Activated CD8-positive, alpha-beta T cell treated with anti-CD3 and anti-CD28 coated beads, Interleukin-2, amount 10 ng/mL, durations not matched to agents 7 days and 5 days (primary cell): ENCODE measurements at regions not wholly inside any gene's neighbourhood (a gene's known extent, or its start where the extent isn't known, plus 50 kb on each side); places are given as distances from the start of the nearest gene placed in this dataset.
"Not testable (repeated sequence)": the region's sequence is repeated elsewhere in the genome, so short reads cannot be mapped to it uniquely, and the experiment has no call there.

Experiments used
- ATAC-seq: fragments of 150-1000 bp; cut with Tn5 transposase; one replicate; pipeline ENCODE4 v1.10.0; 2021; ENCODE audit warnings: moderate library complexity
- CTCF ChIA-PET: fragments of 350-600 bp; sonication (Branson Sonifier 250); formaldehyde crosslinking; loops from one replicate; lab custom pipeline; 2021; ENCODE audit warnings: antibody characterized with exemption; lab: Charles Lee
- POLR2A ChIA-PET: fragments of 350-600 bp; sonication (Branson Sonifier 250); formaldehyde crosslinking; loops from one replicate; lab custom pipeline; 2021; ENCODE audit warnings: antibody characterized with exemption; lab: Charles Lee
- DNase-seq: peaks from one replicate; pipeline ENCODE4 v3.0.0-alpha.2; 2020
- H3K27ac Mint-ChIP-seq: one replicate; pipeline ENCODE4 v1.8.0; 2021; ENCODE audit warnings: mild to moderate bottlenecking, mixed read lengths
- H3K27me3 Mint-ChIP-seq: one replicate; pipeline ENCODE4 v1.8.0; 2021; ENCODE audit warnings: low read depth, mixed read lengths
- H3K36me3 Mint-ChIP-seq: one replicate; pipeline ENCODE4 v1.8.0; 2021; ENCODE audit warnings: low read depth, mixed read lengths
- H3K4me1 Mint-ChIP-seq: one replicate; pipeline ENCODE4 v1.8.0; 2021; ENCODE audit warnings: low read depth, mixed read lengths
- H3K4me3 Mint-ChIP-seq: one replicate; pipeline ENCODE4 v1.8.0; 2021; ENCODE audit warnings: mild to moderate bottlenecking, mixed read lengths
- H3K9me3 Mint-ChIP-seq: one replicate; pipeline ENCODE4 v1.8.0; 2022; ENCODE audit warnings: mixed read lengths; ENCODE audit not compliant: insufficient read depth

- Mint-ChIP-seq H3K27me3 (no peaks in the 10 kb centered on the region), H3K36me3 (no peaks in the 10 kb centered on the region), H3K27ac (no peak overlapping the region), H3K9me3 (peaks cover 9% of the 10 kb centered on the region), H3K4me1 (no peaks in the 10 kb centered on the region), H3K4me3 (no peak overlapping the region)
- POLR2A ChIA-PET, result no interaction called here
- no peak for ATAC-seq
- CTCF ChIA-PET, result no interaction called here
- DNase-seq, result no peak
These were observed 191.8 kb downstream of the CGGBP1 start for GRCh38 chr3:87867001-87867400.

GRCh38 chr3:87856126-87856525 lies 202.7 kb downstream of the CGGBP1 start:
- H3K27me3 Mint-ChIP-seq, result no peaks in the 10 kb centered on the region
- no peak overlapping the region for H3K27ac Mint-ChIP-seq
- DNase-seq (no peak), ATAC-seq (no peak)
- POLR2A ChIA-PET, result no interaction called here
- no peaks in the 10 kb centered on the region for H3K9me3 Mint-ChIP-seq
- H3K4me1 Mint-ChIP-seq, result no peaks in the 10 kb centered on the region
- no peaks in the 10 kb centered on the region for H3K36me3 Mint-ChIP-seq
- H3K4me3 Mint-ChIP-seq, result no peak overlapping the region
- CTCF ChIA-PET, result no interaction called here

GRCh38 chr3:87855616-87856015 lies 203.2 kb downstream of the CGGBP1 start:
- ATAC-seq, result no peak
- no peaks in the 10 kb centered on the region for H3K27me3 Mint-ChIP-seq
- H3K36me3 Mint-ChIP-seq, result no peaks in the 10 kb centered on the region
- H3K27ac Mint-ChIP-seq, result no peak overlapping the region
- H3K4me3 Mint-ChIP-seq, result no peak overlapping the region
- H3K9me3 Mint-ChIP-seq, result no peaks in the 10 kb centered on the region
- ChIA-PET CTCF (no interaction called here), POLR2A (no interaction called here)
- no peaks in the 10 kb centered on the region for H3K4me1 Mint-ChIP-seq
- no peak for DNase-seq

- POLR2A ChIA-PET, result no interaction called here
- Mint-ChIP-seq H3K27ac (no peak overlapping the region), H3K9me3 (no peaks in the 10 kb centered on the region), H3K4me1 (no peaks in the 10 kb centered on the region), H3K27me3 (no peaks in the 10 kb centered on the region), H3K4me3 (no peak overlapping the region), H3K36me3 (no peaks in the 10 kb centered on the region)
- no peak for DNase-seq
- ATAC-seq, result no peak
- CTCF ChIA-PET, result no interaction called here
These were observed 203.6 kb downstream of the CGGBP1 start for GRCh38 chr3:87855211-87855610.

GRCh38 chr3:87848003-87848402 lies 210.8 kb downstream of the CGGBP1 start:
- H3K27ac Mint-ChIP-seq, result no peak overlapping the region
- no peaks in the 10 kb centered on the region for H3K36me3 Mint-ChIP-seq
- no peaks in the 10 kb centered on the region for H3K9me3 Mint-ChIP-seq
- no peaks in the 10 kb centered on the region for H3K27me3 Mint-ChIP-seq
- DNase-seq (no peak), ATAC-seq (no peak)
- CTCF ChIA-PET, result no interaction called here
- no peaks in the 10 kb centered on the region for H3K4me1 Mint-ChIP-seq
- POLR2A ChIA-PET, result no interaction called here
- no peak overlapping the region for H3K4me3 Mint-ChIP-seq

GRCh38 chr3:87837076-87837475 lies 221.7 kb downstream of the CGGBP1 start:
- H3K4me3 Mint-ChIP-seq, result no peak overlapping the region

GRCh38 chr3:87836026-87836425 lies 222.8 kb downstream of the CGGBP1 start:
- H3K27ac Mint-ChIP-seq, result no peak overlapping the region
- H3K27me3 Mint-ChIP-seq, result no peaks in the 10 kb centered on the region
- H3K36me3 Mint-ChIP-seq, result no peaks in the 10 kb centered on the region
- POLR2A ChIA-PET, result no interaction called here
- no peaks in the 10 kb centered on the region for H3K9me3 Mint-ChIP-seq
- no peaks in the 10 kb centered on the region for H3K4me1 Mint-ChIP-seq
- DNase-seq (no peak), ATAC-seq (no peak)
- H3K4me3 Mint-ChIP-seq, result no peak overlapping the region
- CTCF ChIA-PET, result no interaction called here

More at GRCh38 chr3:87837076-87837475, 221.7 kb downstream of the CGGBP1 start:
- ATAC-seq (no peak), DNase-seq (no peak)
- no peak overlapping the region for H3K27ac Mint-ChIP-seq
- no peaks in the 10 kb centered on the region for H3K27me3 Mint-ChIP-seq
- POLR2A ChIA-PET, result no interaction called here
- no peaks in the 10 kb centered on the region for H3K4me1 Mint-ChIP-seq
- H3K9me3 Mint-ChIP-seq, result no peaks in the 10 kb centered on the region
- CTCF ChIA-PET, result no interaction called here
- H3K36me3 Mint-ChIP-seq, result no peaks in the 10 kb centered on the region

GRCh38 chr3:87835236-87835635 lies 223.6 kb downstream of the CGGBP1 start:
- POLR2A ChIA-PET, result no interaction called here
- no peaks in the 10 kb centered on the region for H3K36me3 Mint-ChIP-seq
- no peaks in the 10 kb centered on the region for H3K27me3 Mint-ChIP-seq
- CTCF ChIA-PET, result no interaction called here
- no peak overlapping the region for H3K4me3 Mint-ChIP-seq
- no peaks in the 10 kb centered on the region for H3K9me3 Mint-ChIP-seq
- no peak overlapping the region for H3K27ac Mint-ChIP-seq
- no peak for DNase-seq
- H3K4me1 Mint-ChIP-seq, result no peaks in the 10 kb centered on the region
- no peak for ATAC-seq

GRCh38 chr3:87834327-87834726 lies 224.5 kb downstream of the CGGBP1 start:
- Mint-ChIP-seq H3K4me3 (no peak overlapping the region), H3K36me3 (no peaks in the 10 kb centered on the region), H3K27me3 (no peaks in the 10 kb centered on the region), H3K9me3 (no peaks in the 10 kb centered on the region), H3K4me1 (no peaks in the 10 kb centered on the region), H3K27ac (no peak overlapping the region)
- CTCF ChIA-PET, result no interaction called here
- ATAC-seq (no peak), DNase-seq (no peak)
- POLR2A ChIA-PET, result no interaction called here

GRCh38 chr3:87833039-87833377 lies 225.8 kb downstream of the CGGBP1 start:
- H3K9me3 Mint-ChIP-seq, result no peaks in the 10 kb centered on the region
- ChIA-PET CTCF (no interaction called here), POLR2A (no interaction called here)
- ATAC-seq (no peak), DNase-seq (no peak)
- H3K4me3 Mint-ChIP-seq, result no peak overlapping the region
- no peaks in the 10 kb centered on the region for H3K4me1 Mint-ChIP-seq
- no peak overlapping the region for H3K27ac Mint-ChIP-seq
- no peaks in the 10 kb centered on the region for H3K36me3 Mint-ChIP-seq
- H3K27me3 Mint-ChIP-seq, result no peaks in the 10 kb centered on the region

GRCh38 chr3:87828046-87828445 lies 230.8 kb downstream of the CGGBP1 start:
- no peak for ATAC-seq
- H3K4me1 Mint-ChIP-seq, result no peaks in the 10 kb centered on the region
- DNase-seq, result no peak
- no peaks in the 10 kb centered on the region for H3K27me3 Mint-ChIP-seq
- H3K36me3 Mint-ChIP-seq, result no peaks in the 10 kb centered on the region
- ChIA-PET CTCF (no interaction called here), POLR2A (no interaction called here)
- no peak overlapping the region for H3K27ac Mint-ChIP-seq
- H3K9me3 Mint-ChIP-seq, result no peaks in the 10 kb centered on the region
- H3K4me3 Mint-ChIP-seq, result no peak overlapping the region

- DNase-seq (no peak), ATAC-seq (no peak)
- Mint-ChIP-seq H3K4me3 (no peak overlapping the region), H3K27me3 (no peaks in the 10 kb centered on the region), H3K36me3 (no peaks in the 10 kb centered on the region), H3K27ac (no peak overlapping the region), H3K9me3 (no peaks in the 10 kb centered on the region), H3K4me1 (no peaks in the 10 kb centered on the region)
- CTCF ChIA-PET, result no interaction called here
- POLR2A ChIA-PET, result no interaction called here
These were observed 236.2 kb downstream of the CGGBP1 start for GRCh38 chr3:87822563-87822962.

GRCh38 chr3:87813503-87813902 lies 245.3 kb downstream of the CGGBP1 start:
- CTCF ChIA-PET, H3K9me3 Mint-ChIP-seq, POLR2A ChIA-PET, H3K27me3 Mint-ChIP-seq, H3K36me3 Mint-ChIP-seq, H3K27ac Mint-ChIP-seq, H3K4me3 Mint-ChIP-seq, H3K4me1 Mint-ChIP-seq, DNase-seq, ATAC-seq: not testable (repeated sequence)
